ENCODE measurements at regions not wholly inside any gene's neighbourhood (a gene's known extent, or its start where the extent isn't known, plus 50 kb on each side); places are given as distances from the start of the nearest gene placed in this dataset.
"Not testable (repeated sequence)": the region's sequence is repeated elsewhere in the genome, so short reads cannot be mapped to it uniquely, and the experiment has no call there.

GRCh38 chr7:10770176-10770575 is 203.5 kb upstream of the PHF14 start:
- Histone ChIP-seq H3K9me3 (ENCODE audit: control insufficient read depth, low read length) (no peaks in the 10 kb centered on the region), H3K27ac (no peak overlapping the region), H3K9ac (no peak overlapping the region), H3K79me2 (no peaks in the 10 kb centered on the region), H3K4me2 (ENCODE audit: low read length) (no peak overlapping the region), H3K4me1 (no peaks in the 10 kb centered on the region), H3K27me3 (ENCODE audit: control insufficient read depth, insufficient read depth, low read length) (no peaks in the 10 kb centered on the region), H3K36me3 (ENCODE audit: control insufficient read depth, insufficient read depth, low read length) (no peaks in the 10 kb centered on the region), H2AFZ (no peak overlapping the region), H3K4me3 (ENCODE audit: low read depth, low read length) (no peak overlapping the region)
- no peak for TF ChIP-seq CTCF (IDR thresholded peaks at IDR 0.05)

- H3K9me3 ChIP-seq (ENCODE audit: control insufficient read depth, low read length): no peaks in the 10 kb centered on the region
- no peak overlapping the region for H3K9ac ChIP-seq
- no peak overlapping the region for H3K27ac ChIP-seq
- H3K4me3 ChIP-seq (ENCODE audit: low read depth, low read length): no peak overlapping the region
- H3K79me2 ChIP-seq: no peaks in the 10 kb centered on the region
- H3K27me3 ChIP-seq (ENCODE audit: control insufficient read depth, insufficient read depth, low read length): no peaks in the 10 kb centered on the region
- no peak overlapping the region for H2AFZ ChIP-seq
- no peaks in the 10 kb centered on the region for H3K4me1 ChIP-seq
- no peak for TF ChIP-seq CTCF (IDR thresholded peaks at IDR 0.05)
- no peak overlapping the region for H3K4me2 ChIP-seq (ENCODE audit: low read length)
- H3K36me3 ChIP-seq (ENCODE audit: control insufficient read depth, insufficient read depth, low read length): no peaks in the 10 kb centered on the region
These were observed 200.2 kb upstream of the PHF14 start for GRCh38 chr7:10773430-10773829.

GRCh38 chr7:10779465-10780399 is 193.9 kb upstream of the PHF14 start:
- H3K9me3 ChIP-seq (ENCODE audit: control insufficient read depth, low read length): peaks cover 3% of the 10 kb centered on the region
- H3K4me1 ChIP-seq: no peaks in the 10 kb centered on the region
- H3K4me2 ChIP-seq (ENCODE audit: low read length): no peak overlapping the region
- H3K36me3 ChIP-seq (ENCODE audit: control insufficient read depth, insufficient read depth, low read length): no peaks in the 10 kb centered on the region
- no peak overlapping the region for H2AFZ ChIP-seq
- no peaks in the 10 kb centered on the region for H3K79me2 ChIP-seq
- no peak overlapping the region for H3K9ac ChIP-seq
- TF ChIP-seq CTCF (IDR thresholded peaks at IDR 0.05): no peak
- no peak overlapping the region for H3K27ac ChIP-seq
- H3K27me3 ChIP-seq (ENCODE audit: control insufficient read depth, insufficient read depth, low read length): no peaks in the 10 kb centered on the region
- no peak overlapping the region for H3K4me3 ChIP-seq (ENCODE audit: low read depth, low read length)

GRCh38 chr7:10780400-10780747 is 193.3 kb upstream of the PHF14 start:
- peaks cover 3% of the 10 kb centered on the region for H3K9me3 ChIP-seq (ENCODE audit: control insufficient read depth, low read length)
- H3K27ac ChIP-seq: no peak overlapping the region
- H3K4me2 ChIP-seq (ENCODE audit: low read length): no peak overlapping the region
- H3K4me3 ChIP-seq (ENCODE audit: low read depth, low read length): no peak overlapping the region
- no peaks in the 10 kb centered on the region for H3K4me1 ChIP-seq
- no peak overlapping the region for H2AFZ ChIP-seq
- no peaks in the 10 kb centered on the region for H3K79me2 ChIP-seq
- no peaks in the 10 kb centered on the region for H3K27me3 ChIP-seq (ENCODE audit: control insufficient read depth, insufficient read depth, low read length)
- no peaks in the 10 kb centered on the region for H3K36me3 ChIP-seq (ENCODE audit: control insufficient read depth, insufficient read depth, low read length)
- H3K9ac ChIP-seq: no peak overlapping the region
- TF ChIP-seq CTCF (IDR thresholded peaks at IDR 0.05): no peak

- H3K36me3 ChIP-seq (ENCODE audit: control insufficient read depth, insufficient read depth, low read length); H3K9me3 ChIP-seq (ENCODE audit: control insufficient read depth, low read length); H3K4me3 ChIP-seq (ENCODE audit: low read depth, low read length); H2AFZ ChIP-seq; H3K4me1 ChIP-seq; H3K9ac ChIP-seq; H3K79me2 ChIP-seq; H3K27me3 ChIP-seq (ENCODE audit: control insufficient read depth, insufficient read depth, low read length); H3K27ac ChIP-seq; H3K4me2 ChIP-seq (ENCODE audit: low read length): not testable (repeated sequence)
These were observed 186.7 kb upstream of the PHF14 start for GRCh38 chr7:10786976-10787375.

All from parathyroid adenoma (tissue), 2 donors.